ENCODE measurements at regions not wholly inside any gene's neighbourhood (a gene's known extent, or its start where the extent isn't known, plus 50 kb on each side); places are given as distances from the start of the nearest gene placed in this dataset.

DNA sequence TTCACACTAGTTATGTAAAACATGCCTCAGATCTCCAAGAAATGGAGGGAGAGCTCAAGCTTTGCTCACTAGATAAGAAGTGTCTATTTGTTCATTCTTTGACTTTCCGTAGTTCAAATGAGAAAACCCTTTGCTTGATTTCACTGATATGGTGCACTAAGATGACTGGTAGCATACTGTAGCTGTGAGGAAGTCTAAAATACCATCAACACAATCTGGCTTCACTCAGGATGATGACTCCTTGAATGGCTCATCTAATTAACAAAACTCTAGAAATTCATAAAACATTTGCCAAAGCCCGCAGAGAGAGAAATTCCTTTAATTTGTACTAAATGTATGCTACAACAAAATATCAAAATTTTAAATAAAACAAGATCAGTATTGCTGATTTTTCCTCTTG, 152.8 kb upstream of the STK17B start:
- no peak overlapping the region for H2BK12ac ChIP-seq (ENCODE audit: insufficient read length, low read depth, low read length)
- no peak overlapping the region for H4K5ac ChIP-seq (ENCODE audit: insufficient read length, low read depth, low read length)
- H3K36me3 Mint-ChIP-seq (ENCODE audit: insufficient read depth in 1 of 3, low read depth in 3 of 3), result no peaks in the 10 kb centered on the region
- no peak overlapping the region for H3T11ph ChIP-seq (ENCODE audit: low read length)
- H3K27me3 ChIP-seq (ENCODE audit: insufficient read depth, low read length), result no peaks in the 10 kb centered on the region
- no peak overlapping the region for H3K14ac ChIP-seq (ENCODE audit: insufficient read depth, low read length)
- H2BK20ac ChIP-seq (ENCODE audit: low read depth, low read length, poor library complexity, severe bottlenecking), result no peak overlapping the region
- DNase-seq, result no peak
- no peaks in the 10 kb centered on the region for H4K20me1 ChIP-seq (ENCODE audit: control insufficient read depth, insufficient read depth, insufficient read length)
- no peaks in the 10 kb centered on the region for H3K9me3 ChIP-seq (ENCODE audit: control insufficient read depth, low read depth, low read length)
- H3K23ac ChIP-seq (ENCODE audit: insufficient read length, low read depth, low read length), result no peak overlapping the region
- no peak overlapping the region for H3K56ac ChIP-seq (ENCODE audit: insufficient read length, low read depth, low read length)
- H4K91ac ChIP-seq (ENCODE audit: insufficient read length, low read depth, low read length), result no peak overlapping the region
- no peak overlapping the region for H3K4ac ChIP-seq (ENCODE audit: low read depth, low read length)
- no peak overlapping the region for H3K27ac ChIP-seq (ENCODE audit: insufficient read length, low read depth, low read length)
- H3K23me2 ChIP-seq (ENCODE audit: insufficient read length, low read depth, low read length, poor library complexity, severe bottlenecking), result no peaks in the 10 kb centered on the region
- no peaks in the 10 kb centered on the region for H3K79me2 ChIP-seq (ENCODE audit: insufficient read depth, low read length)
- TF ChIP-seq, protein P1, sequence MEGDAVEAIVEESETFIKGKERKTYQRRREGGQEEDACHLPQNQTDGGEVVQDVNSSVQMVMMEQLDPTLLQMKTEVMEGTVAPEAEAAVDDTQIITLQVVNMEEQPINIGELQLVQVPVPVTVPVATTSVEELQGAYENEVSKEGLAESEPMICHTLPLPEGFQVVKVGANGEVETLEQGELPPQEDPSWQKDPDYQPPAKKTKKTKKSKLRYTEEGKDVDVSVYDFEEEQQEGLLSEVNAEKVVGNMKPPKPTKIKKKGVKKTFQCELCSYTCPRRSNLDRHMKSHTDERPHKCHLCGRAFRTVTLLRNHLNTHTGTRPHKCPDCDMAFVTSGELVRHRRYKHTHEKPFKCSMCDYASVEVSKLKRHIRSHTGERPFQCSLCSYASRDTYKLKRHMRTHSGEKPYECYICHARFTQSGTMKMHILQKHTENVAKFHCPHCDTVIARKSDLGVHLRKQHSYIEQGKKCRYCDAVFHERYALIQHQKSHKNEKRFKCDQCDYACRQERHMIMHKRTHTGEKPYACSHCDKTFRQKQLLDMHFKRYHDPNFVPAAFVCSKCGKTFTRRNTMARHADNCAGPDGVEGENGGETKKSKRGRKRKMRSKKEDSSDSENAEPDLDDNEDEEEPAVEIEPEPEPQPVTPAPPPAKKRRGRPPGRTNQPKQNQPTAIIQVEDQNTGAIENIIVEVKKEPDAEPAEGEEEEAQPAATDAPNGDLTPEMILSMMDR (conservative IDR thresholded peaks at IDR 0.05), result no peak
- H4K8ac ChIP-seq (replicated peaks; ENCODE audit: insufficient read length, low read depth, low read length), result no peak overlapping the region
- no CpG with 5 or more reads among the region's 2 CpGs for WGBS (ENCODE audit: extremely low coverage, insufficient read length, low lambda C conversion rate)
- H2BK120ac ChIP-seq (ENCODE audit: low read depth, low read length, poor library complexity, severe bottlenecking), result no peak overlapping the region
- H2BK15ac ChIP-seq (ENCODE audit: low read depth, low read length), result no peak overlapping the region
- no peak overlapping the region for H2AFZ ChIP-seq (ENCODE audit: low read length)
- H3K4me3 Mint-ChIP-seq, result no peak overlapping the region
- no peak overlapping the region for H2BK5ac ChIP-seq (ENCODE audit: insufficient read length, low read length)
- H3K27me3 Mint-ChIP-seq (ENCODE audit: low read depth), result no peaks in the 10 kb centered on the region
- H3K4me1 Mint-ChIP-seq, result peaks cover 13% of the 10 kb centered on the region in 2 experiments
- H3K4me1 ChIP-seq (ENCODE audit: insufficient read depth, low read length), result no peaks in the 10 kb centered on the region
- H3K9me3 Mint-ChIP-seq, result no peaks in the 10 kb centered on the region
- no peaks in the 10 kb centered on the region for H3K79me1 ChIP-seq (ENCODE audit: insufficient read depth, low read depth, low read length, poor library complexity, severe bottlenecking)
- H3K9ac ChIP-seq (ENCODE audit: extremely low read depth, insufficient read length, low read length), result no peak overlapping the region
- H3K4me2 ChIP-seq (ENCODE audit: insufficient read depth, insufficient read length, low read length), result no peak overlapping the region
- no peak overlapping the region for H2AK5ac ChIP-seq (ENCODE audit: insufficient read length, low read length)
- no peak overlapping the region; a peak in 2 of 7 replicates for H3K27ac Mint-ChIP-seq
- no peak overlapping the region for H3K18ac ChIP-seq (ENCODE audit: insufficient read length, low read depth, low read length)

Data from H9 (cell line).